ENCODE measurements at regions not wholly inside any gene's neighbourhood (a gene's known extent, or its start where the extent isn't known, plus 50 kb on each side); places are given as distances from the start of the nearest gene placed in this dataset.
A peak's percentile ranks its signal among the peaks of the same experiment; 100 is the strongest.
"Not testable (repeated sequence)": the region's sequence is repeated elsewhere in the genome, so short reads cannot be mapped to it uniquely, and the experiment has no call there.

DNA sequence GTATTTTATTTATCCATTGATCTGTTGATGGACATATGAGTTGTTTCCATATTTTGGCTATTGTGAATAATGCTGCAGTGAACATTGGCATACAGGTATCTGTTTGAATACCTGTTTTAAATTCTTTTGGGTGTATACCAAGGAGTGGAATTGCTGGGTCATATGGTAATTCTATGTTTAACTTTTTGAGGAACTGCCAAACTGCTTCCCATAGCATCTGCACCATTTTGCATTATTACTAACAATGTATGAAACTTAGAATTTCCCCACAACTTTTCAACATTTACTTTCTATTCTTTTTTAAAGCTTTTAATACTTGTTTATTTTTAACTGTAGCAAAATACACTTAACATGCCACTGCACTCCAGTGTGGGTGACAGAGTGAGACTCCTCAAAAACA, 57.0 kb upstream of the MSN start:
- DNase-seq: no peak

DNA sequence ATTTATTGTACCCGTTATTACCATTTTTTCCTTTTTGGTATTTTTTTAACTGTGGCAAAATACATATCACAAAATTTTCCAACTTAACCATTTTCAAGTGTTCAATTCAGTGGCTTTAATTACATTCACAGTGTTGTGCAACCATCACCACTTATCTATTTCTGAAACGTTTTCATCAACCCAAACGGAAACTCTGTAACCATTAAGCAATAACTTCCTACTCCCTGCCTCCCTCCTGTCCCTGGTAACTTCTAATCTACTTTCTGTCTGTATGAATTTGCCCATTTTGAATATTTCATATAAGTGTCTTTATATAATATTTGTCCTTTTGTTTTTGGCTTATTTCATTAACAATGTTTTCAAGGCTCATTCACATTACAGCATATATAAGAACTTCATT, 57.4 kb upstream of the MSN start:
- peak in 1 of 2 donors; percentile 14 for DNase-seq

DNA sequence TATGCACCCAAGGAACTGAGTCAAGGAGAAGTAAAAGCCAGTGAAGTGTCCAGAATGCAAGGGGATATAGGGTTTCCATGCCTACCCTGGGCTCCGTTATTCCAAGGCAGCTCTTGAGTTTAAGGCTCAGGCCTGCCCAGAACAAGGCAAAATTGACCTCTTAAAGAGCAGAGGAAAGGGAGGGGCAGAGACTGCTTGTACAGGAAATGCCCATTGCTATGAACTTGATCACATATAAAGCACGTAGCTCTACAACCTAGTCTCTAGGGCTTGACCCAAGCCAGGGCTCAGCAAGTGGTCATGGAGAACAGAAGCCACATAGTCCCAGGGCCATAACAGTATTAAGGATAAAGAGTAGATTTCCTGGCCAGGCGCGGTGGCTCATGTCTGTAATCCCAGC, 58.2 kb upstream of the MSN start:
- DNase-seq: no peak

DNA sequence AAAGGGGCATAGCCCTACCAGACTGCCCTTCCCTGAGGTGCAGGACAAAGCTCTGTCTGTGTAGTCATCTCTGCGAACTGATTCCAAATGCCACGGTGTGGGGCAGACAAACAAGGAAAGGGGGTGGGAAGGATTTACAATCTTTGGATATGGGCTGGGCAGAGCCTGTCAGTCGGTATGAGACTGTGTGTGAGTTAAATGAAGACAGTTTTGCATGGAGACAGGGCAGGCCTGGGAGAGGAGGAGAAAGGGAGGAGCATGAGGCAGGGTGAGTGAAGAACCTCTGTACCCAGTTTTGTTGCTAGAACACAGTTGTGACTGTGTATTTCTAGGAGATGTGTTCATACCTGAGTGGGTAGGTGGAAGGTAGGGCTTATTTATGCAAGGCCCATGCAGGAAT, 59.4 kb upstream of the MSN start:
- no peak for DNase-seq

DNA sequence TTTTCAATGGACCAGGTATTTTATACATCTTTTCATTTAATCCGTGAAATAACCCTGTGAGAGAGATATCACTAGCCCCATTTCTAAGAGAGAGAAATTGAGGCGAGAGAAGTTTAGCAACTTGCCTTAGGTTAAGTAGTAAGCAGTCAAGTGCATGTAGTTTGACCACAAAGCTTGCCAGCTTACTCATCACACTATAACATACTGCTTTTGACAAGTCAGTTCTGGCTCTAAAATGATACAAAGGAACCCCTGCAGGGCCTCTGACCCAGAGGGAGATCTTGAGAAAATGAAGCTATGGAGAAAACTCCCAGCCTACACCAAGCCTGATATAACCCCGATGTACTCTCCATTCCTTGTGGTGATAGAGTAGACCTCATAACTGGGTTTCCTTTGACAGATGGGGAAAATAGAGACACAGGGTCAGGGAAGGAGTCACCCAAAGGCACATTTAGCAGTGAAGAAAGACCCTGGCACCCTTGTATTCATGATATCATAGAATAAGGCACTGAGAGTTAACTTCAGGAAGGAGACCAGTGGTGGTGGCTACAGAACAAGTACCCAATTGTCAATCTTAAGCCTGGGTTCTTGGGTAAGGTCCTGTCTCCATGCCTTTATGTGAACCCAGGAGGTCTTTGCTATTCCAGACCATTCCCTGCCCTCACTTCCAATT, 60.2 kb upstream of the MSN start:
- peak in 1 of 2 donors; percentile 13 for DNase-seq

GRCh38 chrX:65602221-65602560, 65.3 kb upstream of the MSN start:
- DNase-seq: no peak

GRCh38 chrX:65601530-65602220, 65.8 kb upstream of the MSN start:
- peak; percentile 55 to 68 for DNase-seq

DNA sequence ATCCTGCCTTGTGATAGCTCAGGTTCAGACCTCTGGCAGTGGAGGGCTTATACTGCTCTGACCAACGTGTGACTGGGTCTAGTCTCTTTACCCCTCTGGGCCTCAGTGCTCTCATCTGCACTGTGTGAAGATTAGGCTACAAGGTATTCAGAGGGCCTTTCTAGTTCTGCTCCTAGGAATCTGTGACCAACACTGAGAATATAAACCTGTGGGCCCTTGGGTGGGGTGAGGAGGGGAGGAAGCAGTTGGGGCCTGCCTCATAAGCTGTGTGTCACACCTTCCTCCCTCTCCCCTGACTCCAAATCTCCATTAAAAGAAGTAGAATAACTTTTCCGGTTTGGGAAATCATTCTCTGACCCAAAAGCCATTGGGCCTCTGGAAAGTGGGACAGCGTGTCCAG, 66.3 kb upstream of the MSN start:
- peak in 1 of 2 donors; percentile 24 for DNase-seq

DNA sequence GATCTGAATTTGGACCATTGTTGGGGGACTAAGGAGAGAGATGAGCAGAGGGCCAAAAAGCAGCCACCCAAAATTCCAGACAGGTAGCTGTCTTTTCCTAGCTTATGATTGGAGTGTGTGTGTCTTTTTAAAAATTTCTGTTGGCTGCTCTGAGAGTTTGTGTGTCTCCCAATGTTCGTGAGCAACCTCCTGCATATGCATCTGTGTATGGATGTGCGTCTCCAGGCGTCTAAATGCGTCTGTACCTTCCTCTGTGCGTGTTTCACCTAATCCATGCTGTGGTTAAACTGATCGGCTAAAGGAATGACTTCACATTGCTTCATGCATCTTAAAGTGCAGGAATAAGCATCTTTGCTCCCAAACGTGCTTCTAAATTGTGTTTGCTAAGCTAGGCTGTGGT, 65.5 kb upstream of the LAS1L start:
- no peak for DNase-seq

- DNase-seq: peak in 1 of 2 donors; percentile 24
These were observed 64.1 kb upstream of the LAS1L start for GRCh38 chrX:65598559-65599147.

GRCh38 chrX:65596270-65597034, 61.9 kb upstream of the LAS1L start:
- peak; percentile 63 to 73 for DNase-seq

DNA sequence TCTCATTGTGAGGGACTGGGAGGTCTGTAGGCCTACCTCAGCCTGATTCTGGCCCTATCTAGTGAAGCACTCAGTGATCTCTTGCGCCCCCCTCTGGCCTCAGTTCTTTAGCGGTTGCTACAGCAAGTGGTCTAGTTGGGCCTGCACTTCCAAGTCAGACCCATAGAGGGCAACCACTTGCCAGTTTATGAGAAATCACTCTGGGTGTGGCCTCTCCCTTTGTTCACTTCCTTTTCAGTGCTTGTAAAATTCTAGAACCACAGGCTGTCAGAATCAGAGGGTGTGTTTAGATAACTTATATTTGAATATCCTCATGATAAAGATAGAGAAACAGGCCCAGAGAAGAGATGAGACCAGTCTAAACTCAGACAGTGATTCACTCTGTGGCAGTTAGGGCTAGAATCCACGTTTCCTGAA, 60.9 kb upstream of the LAS1L start:
- DNase-seq: peak; percentile 94 to 95

DNA sequence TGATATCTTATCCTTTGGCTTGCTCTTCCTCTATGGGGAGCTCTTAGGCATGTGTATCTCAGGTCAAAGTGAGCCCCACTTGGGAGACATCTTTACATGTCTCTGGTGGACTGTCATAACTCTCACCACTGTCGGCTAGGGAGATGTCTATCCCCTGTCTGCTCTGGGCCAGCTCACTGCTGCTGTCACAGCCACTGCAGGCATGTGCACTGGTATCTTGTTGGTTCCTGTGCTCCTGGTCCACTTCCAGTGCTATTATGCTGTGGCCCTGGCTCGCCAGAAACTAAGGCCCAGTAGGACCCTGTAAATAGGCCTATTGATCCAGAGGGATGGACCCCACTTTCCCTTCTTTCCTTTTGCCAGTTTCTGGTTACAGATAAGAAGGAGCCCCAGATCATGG, 56.6 kb upstream of the LAS1L start:
- DNase-seq: no peak

DNA sequence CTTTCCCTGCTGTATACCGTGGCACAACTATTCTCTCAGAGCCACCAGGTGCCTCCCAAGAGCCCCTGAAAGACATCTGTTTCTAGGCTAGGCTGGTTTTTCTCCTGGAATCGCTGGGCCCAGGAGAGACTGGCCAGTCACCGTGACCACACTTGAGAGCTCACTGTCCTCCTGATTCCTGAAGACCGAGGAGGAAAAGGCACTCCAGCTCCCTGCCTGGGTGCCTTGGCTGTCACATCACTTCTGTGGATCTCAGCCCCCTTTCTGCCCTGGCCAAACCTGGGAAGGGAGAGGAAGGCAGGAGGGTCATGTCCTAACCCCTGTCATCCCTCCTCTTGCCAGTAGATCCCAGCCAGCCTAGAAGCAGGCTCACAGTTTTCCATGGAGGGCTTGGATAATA, 54.7 kb upstream of the LAS1L start:
- no peak for DNase-seq

- DNase-seq: no peak
These were observed 54.2 kb upstream of the LAS1L start for GRCh38 chrX:65588795-65589194.

GRCh38 chrX:65587616-65588526, 53.3 kb upstream of the LAS1L start:
- no peak for DNase-seq

- DNase-seq: no peak
These were observed 51.9 kb upstream of the LAS1L start for GRCh38 chrX:65586491-65586890.

GRCh38 chrX:65585226-65585625, 50.6 kb upstream of the LAS1L start:
- DNase-seq: not testable (repeated sequence)

All from CD4-positive, alpha-beta T cell treated with Interferon alpha-2 for 1 hour (primary cell).